HG02759 (cell line): ENCODE measurements at regions not wholly inside any gene's neighbourhood (a gene's known extent, or its start where the extent isn't known, plus 50 kb on each side); places are given as distances from the start of the nearest gene placed in this dataset.
"Not testable (repeated sequence)": the region's sequence is repeated elsewhere in the genome, so short reads cannot be mapped to it uniquely, and the experiment has no call there.

ENCODE experiments used
- ATAC-seq: cut with Tn5 transposase; IDR thresholded peaks from one replicate; pipeline ENCODE4 v1.9.1; 2021; ENCODE audit warnings: mild to moderate bottlenecking, moderate library complexity; ENCODE audit not compliant: unreplicated experiment

GRCh38 chr1:101526813-101527212 lies 290.0 kb downstream of the S1PR1 start:
- ATAC-seq: no peak

DNA sequence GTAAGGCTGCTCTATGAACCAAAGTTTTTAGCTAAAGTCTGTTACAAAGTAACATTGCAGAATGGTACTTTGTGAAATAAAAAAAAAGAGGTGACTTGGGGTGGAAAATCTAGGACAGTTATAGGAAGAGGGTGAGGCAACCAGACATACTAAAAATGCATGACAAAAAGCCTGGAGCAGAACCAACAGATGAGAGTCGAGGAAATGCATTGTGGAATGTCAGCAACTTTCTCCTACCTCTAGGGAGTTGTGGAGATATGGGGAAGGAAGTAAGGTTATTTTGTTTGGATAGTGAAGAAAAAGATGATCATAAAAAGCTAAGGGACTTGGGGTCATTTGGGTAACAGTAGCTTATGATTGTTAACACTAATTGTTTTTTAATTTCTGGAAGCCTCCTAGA lies 295.6 kb downstream of the S1PR1 start:
- ATAC-seq: no peak

DNA sequence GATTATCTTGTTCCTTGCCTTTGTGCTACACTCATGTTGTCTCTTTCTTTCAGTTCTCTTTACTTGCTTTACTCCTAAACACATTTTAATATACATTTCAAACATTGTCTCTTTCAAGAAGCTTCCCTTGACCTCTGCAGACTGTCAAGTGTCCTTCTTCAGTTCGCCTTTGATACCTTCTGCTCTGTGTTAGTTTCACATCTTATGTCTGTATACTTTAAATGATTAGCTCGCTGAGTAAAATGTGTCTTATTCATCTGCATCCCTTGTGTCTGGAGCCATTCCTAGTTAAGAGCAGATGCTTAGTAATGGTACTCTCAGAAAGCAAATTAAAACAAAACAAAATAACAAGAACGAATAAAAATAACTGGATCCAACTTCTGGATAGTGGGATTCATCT lies 303.3 kb downstream of the S1PR1 start:
- ATAC-seq: no peak

GRCh38 chr1:101546885-101547284 lies 310.1 kb downstream of the S1PR1 start:
- no peak for ATAC-seq

DNA sequence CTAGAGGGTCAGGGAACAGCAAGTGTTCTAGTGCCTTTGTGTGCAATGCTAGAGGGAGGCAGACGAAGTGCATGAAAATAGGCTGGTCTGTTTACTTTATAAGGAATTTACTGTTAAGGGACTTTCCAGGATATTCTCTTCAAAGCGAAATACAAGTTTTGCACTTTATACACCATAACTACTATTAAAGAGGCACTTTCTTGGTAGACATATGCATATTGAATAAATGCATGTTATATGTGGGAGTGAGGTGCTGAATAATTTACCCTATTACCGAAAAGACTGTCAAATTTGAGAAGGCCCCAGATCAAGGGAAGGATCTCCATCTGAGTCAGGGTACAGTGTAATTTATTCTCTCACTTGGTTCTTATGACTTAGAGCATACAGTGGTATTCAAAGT lies 310.5 kb downstream of the S1PR1 start:
- no peak for ATAC-seq

DNA sequence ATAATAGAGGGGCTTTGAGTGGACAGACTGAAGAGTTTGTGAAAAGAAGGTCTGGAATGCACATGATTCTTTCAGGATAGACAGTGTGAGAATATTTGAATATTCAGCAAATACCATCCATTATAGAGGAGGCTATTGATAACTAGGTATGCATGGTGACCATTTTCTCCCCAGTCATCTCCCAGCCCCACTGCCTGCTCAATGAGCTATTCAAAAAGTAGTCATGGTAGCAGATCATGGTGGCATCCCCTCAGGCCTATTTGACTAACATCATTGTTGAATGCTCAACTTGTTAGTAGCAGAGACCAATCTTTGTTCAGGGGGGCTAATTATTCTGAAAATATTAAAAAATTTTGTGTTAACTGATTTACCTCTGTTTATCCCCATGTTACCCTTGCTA lies 311.6 kb downstream of the S1PR1 start:
- no peak for ATAC-seq

- ATAC-seq: no peak
Measured at GRCh38 chr1:101550581-101550980, 313.8 kb downstream of the S1PR1 start.

DNA sequence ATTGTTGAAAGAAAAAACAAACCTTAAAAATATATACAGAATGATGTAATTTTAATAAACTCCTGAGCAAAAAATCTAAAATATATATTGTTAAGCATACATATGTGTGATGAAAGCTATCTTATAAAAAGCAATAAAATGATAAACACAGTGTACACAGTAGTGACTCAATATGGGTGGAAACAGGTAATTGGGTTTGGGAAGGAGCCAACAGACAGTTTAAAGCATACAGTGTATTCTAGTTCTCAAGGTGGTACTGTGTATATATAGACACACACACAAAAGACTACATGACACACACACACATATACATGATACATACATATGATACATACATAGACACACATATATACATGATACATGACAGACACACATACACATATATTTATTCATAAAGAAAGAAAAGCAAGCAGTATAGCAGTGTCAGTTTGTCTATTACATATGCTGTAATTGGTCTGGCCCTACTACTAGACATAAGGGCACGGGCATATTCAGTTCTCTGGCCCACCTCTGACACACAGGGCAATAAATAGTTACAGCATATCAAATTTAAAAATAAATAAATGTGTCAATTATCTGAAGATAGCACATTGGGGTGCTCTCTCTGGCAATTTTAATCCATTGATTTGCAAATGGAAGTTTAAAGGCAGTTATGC lies 330.2 kb downstream of the S1PR1 start:
- ATAC-seq: no peak

DNA sequence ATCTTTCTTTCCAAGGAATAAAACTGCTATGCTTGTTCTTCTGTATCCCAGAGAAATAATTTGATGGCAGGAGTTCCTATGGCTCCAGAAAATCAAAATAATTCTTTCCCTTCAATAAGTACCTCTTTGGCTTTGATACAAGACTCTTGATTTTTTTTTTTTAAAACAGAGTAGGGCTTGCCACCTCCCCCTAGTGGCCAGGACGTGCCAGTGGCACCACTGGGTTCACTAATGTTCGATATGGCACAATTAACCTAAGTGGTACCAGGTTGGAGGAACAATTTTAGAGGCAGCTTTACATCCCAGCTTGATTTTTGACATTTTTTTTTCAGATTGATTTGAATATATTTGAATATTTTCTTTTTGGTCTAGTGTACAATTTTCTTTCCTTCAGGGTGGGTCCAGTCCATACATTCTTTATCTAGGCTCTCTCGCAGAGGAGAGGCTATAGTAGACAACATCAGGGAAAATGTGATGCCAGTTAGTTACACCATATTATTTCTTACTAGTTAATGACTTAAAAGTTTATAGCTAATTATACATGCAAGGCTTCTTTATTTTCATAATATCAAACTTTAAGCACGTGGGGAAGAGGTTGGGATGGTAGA lies 330.9 kb downstream of the S1PR1 start:
- peak; percentile 97 for ATAC-seq

GRCh38 chr1:101587741-101588140 lies 350.9 kb downstream of the S1PR1 start:
- no peak for ATAC-seq

DNA sequence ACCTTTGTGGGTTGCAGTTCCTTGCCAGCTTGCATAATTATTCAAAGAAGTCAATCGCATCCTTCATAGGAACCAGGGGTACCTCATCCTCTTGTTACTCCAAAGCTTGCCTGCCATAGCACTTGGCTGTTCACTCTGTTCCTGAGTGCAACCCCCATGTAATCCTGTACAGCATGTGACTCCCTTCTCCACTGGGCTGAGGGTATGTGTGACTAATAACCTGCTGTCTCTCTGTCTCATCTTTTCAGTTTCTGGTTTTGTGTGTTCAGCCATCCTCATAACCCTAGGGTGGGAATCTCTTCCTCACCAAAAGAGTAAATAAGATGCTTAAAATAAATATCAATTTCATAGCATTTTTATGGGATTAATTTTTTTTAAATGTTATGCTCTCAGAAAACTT lies 351.9 kb downstream of the S1PR1 start:
- ATAC-seq: no peak

DNA sequence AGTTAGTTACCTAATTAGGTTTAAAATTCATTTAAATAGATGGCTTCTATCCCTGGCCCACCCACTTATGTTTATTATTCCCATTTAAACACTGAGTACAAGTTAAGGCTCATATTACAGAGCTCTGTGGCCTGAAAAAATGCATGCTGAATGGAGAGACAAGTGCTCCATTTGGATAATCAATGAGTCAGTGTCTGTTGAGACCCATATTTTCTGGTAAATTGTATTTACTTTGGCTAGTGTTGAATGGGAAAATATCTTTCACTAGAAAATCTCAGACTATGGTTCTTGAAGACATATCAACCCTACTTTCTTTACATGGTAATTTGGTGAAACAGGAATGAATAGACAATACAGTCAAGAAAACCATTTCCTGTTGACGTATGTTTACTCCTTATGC lies 356.0 kb downstream of the S1PR1 start:
- no peak for ATAC-seq

GRCh38 chr1:101595881-101596374 lies 359.1 kb downstream of the S1PR1 start:
- no peak for ATAC-seq

GRCh38 chr1:101600615-101601014 lies 363.8 kb downstream of the S1PR1 start:
- ATAC-seq: not testable (repeated sequence)

GRCh38 chr1:101603726-101604125 lies 366.9 kb downstream of the S1PR1 start:
- ATAC-seq: no peak

DNA sequence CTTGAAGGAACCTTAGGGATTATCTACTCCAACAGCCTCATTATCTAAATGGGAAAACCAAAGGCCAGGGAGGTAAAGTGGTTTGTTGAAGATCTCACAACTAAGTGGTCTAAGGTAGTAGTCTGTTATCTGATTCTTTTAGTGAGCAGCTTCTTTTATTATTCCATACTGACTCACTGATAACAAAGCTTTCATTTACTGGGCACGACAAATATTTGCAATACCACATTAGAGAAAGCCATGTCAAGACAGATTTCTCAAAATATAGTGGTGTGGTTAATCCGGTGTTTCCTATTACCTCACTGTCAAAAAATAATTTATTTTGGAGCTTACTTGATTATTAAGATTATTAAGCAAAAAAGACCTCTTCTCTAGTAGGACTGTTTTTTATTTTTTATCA lies 369.1 kb downstream of the S1PR1 start:
- no peak for ATAC-seq

DNA sequence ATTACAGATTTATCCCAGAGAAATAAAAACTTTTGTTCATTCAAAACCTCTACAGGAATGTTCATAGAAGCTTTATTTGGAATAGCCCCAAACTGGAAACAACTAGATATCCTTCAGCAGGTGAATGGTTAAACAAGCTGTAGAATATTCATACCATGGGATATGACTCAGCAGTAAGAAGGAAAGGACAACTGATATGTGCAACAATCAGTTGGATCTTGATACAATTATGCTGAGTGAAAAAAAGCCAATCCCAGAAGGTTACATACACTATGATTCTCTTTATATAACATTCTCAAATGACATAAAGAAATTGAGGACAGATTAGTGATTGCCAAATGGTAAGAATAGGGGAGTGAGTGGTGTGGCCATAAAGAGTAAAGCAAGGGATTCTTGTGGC lies 376.7 kb downstream of the S1PR1 start:
- no peak for ATAC-seq

DNA sequence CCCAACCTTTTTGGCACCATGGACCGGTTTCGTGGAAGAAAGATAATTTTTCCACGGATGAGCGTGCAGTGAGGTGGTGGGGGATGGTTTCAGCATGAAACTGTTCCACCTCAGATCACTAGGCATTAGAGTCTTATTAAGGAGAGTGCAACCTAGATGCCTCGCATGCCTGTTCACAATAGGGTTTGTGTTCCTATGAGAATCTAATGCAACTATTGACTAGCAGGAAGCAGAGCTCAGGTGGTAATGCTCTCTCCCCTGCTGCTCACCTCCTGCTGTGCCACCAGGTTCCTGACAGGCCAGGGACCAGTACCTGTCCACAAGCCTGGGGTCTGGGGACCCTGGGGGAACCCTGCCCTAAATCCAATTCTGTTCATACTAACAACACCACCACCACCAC lies 377.8 kb downstream of the OLFM3 start:
- ATAC-seq: no peak

DNA sequence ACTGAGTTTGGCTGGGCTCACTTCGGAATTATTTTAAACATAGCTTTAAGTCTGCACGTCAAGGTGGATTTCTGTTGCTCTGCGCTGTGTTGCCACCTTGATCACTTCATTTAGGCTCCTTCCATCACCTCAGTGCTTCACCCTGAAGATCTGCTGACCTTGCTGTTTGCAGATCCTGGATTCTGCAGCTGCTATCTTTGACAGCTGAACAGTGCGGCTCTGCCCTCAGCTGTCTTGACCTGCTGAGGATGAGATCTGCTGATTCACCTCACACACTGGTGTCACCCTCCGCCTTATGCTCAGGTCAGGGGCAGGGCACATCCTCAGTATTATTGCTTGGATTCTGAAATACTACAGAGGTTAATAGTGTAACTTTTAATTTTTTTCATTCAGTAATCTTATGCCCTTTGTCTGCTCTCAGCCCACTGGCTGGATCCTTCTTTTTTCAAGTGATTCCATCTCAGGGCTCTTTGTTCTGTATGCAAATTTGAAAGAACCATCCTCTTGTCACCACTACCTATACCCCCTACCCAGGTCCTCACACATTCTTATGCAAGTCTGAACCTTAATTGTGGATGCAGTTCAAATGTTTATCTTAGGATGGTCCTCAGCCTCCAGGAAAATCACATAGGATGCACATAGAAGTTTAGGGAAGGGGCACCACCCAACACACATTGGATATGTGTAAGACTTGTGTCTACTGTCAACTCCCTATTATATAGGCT lies 364.0 kb downstream of the OLFM3 start:
- ATAC-seq: no peak

- ATAC-seq: no peak
Measured at GRCh38 chr1:101645810-101646209, 350.9 kb downstream of the OLFM3 start.

DNA sequence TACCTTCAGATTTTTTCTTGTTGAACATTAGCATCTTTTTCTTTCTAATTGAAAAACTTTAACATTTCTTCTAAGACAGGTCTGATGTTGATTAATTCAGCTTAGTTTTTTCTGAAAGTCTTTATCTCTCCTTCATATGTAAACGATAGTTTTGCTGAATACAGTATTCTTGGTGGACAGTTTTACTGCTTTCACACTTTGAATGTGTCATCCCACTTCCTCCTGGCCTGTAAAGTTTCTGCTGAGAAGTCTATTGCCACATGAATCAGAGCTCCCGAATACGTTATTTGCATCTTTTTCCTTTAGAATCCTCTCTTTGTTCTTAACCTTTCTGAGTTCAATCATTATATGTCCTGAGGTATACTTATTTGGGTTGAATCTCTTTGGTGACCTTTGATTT lies 344.2 kb downstream of the OLFM3 start:
- ATAC-seq: no peak

DNA sequence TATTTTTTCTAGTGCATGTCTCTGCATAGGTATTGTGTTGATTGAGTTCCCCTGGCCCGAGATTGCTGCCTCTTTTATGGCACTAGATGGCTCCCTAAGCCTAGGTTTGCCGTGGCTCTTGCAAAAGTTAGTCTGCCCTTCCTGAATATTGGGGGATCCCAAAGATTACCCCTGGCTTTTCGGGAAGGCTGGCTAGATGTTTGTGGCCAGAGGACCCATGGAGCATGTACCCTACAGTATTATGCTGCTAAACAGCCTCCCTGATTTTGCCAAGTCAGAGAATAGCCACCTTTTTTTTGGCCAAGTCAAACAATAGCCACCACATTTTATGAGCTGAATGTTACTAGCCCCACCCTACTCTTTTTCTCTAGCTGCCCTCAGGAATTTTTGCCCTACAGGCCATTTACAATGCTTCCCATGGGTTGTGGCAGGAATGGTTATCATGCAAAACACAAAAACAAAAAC lies 343.2 kb downstream of the OLFM3 start:
- no peak for ATAC-seq
